GM21576 (cell line): ENCODE measurements at regions not wholly inside any gene's neighbourhood (a gene's known extent, or its start where the extent isn't known, plus 50 kb on each side); places are given as distances from the start of the nearest gene placed in this dataset.

Experiments used
- ATAC-seq: cut with Tn5 transposase; IDR thresholded peaks from one replicate; pipeline ENCODE4 v1.9.1; 2021; ENCODE audit warnings: mild to moderate bottlenecking, moderate library complexity; ENCODE audit not compliant: unreplicated experiment

DNA sequence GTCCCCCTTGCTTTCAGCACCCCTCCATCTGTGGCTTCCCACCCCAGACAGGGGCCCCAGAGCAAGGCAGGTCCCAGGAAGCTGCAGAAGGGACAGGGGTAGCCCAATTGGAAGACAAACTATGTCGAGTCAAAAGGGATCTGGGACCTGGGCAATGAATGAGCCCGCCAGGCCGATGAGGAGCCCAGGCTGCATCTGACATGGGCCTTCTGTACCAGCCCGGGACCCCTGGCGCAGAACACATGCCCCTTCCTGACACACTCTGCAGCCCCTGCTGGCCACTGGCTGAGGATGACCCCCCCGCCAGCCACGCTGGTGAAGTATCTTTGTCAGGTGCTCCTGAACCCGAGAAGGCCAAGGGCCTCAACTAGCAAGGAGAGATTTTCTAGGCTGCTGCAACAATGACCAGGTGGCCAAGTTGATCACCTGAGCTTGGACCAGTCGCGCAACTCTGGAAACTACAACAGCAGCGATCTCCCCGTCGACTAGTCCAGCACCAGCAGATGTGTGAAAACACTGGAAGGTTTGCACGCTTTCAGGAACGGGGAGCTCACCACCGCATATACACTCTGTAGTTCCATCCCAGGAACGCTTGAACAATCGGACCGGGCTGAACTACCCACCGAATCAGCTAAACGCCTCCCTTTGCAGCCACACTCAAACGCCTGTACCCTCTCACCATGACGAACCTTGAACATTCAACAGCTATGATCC is 119.0 kb downstream of the NCOR2 start:
- ATAC-seq = no peak

DNA sequence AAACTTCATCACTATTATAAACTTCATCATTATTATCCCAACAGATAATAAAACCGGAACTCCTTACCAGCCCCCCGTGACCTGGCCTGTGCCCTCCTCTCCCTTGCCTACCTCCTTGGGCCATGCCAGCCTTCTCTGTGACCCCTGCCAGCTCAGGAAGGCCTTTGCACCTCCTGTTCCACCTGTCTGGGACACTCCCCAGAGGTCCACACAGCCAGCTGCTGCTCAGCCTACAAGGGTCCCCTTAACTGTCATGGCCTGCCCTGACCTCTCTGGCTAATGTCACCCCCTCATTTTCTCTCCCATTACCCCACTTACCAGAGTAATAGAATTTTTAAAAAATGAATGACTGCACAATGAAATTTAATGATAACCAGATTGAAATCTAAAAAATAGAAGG is 121.0 kb downstream of the NCOR2 start:
- no peak for ATAC-seq

DNA sequence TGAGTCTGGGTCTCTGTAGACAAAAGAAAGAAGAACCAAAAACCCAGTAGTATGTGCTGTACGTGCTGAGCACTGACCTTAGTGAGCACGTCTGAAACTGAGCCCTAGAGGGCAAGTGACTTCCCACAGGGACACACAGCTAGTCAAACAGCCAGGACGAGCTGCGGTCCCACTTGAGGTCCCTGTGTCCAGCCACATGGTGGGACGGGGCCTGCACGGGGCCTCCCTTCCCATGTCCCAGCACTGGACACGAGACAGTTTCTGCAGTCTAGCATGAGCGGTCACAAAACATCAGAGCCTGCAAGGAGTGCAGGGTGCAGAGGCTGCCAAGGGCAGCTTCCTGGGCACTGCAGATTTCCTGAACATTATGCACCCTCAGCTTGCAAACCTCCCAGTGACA is 121.6 kb downstream of the NCOR2 start:
- no peak for ATAC-seq

DNA sequence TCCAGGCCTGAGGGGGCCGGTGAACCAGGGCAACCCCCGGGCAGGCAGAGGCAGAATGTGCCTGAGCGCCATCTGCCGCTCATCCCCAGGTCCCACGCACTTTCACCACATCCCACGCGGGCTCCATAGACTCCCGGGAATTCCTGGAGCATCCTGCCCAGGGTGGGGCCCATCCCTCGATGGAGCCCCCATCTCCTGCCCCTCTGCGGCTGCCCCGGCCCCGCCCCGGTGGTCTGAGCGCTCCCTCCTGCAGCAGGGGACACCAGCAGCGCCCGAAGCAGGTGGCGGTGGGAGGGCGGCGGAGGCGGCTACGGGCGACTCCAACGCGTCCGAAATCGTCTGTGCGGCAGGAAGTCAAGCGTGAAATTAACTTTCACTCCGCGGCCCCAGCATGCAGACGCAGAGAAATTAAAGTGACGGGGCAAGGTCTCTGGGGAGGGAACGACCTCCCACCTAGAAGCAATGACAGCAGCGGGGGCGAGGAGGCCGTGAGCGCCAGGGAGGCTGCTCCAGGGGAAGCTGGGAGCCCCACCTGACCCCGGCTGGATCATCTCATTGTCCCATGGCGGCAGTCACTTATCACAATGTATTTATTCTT is 122.2 kb downstream of the NCOR2 start:
- no peak for ATAC-seq

DNA sequence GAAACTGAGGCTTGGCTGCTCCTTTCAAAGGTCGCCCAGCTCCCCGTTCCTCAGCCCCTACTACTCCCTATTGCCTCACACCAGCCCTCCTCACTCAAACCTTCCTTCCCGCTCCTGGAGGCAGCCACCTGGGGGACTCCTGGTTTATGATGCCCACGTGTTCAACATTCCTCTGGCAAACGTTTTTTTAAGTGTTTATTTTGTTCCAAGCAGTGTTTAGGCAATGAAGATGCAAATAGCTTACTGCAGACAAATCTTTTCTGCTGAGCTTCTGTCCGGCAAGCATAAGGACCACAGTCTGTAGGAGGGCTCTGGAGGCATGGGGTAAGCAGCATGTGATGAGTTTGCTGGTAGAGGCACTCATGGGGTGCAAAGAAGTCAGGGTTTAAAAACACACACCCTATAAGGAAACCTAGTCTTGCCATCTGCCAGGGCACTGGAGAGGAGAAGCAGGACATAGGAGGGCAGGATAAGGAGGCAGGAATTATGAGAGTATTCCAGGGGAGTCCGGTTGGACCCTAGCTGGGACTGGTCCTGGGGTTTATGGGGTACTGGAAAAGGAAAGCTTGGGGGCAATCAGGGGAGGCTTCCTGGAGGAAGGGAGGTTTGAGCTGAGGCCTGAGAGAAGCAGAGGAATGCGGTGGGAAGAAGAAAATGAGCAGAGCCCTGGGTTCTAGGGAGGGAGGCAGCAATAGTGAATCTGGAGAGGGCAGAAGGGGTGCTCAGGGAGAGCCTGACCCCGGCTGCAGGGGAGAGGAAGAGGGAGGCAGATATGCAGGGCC is 123.3 kb downstream of the NCOR2 start:
- no peak for ATAC-seq

DNA sequence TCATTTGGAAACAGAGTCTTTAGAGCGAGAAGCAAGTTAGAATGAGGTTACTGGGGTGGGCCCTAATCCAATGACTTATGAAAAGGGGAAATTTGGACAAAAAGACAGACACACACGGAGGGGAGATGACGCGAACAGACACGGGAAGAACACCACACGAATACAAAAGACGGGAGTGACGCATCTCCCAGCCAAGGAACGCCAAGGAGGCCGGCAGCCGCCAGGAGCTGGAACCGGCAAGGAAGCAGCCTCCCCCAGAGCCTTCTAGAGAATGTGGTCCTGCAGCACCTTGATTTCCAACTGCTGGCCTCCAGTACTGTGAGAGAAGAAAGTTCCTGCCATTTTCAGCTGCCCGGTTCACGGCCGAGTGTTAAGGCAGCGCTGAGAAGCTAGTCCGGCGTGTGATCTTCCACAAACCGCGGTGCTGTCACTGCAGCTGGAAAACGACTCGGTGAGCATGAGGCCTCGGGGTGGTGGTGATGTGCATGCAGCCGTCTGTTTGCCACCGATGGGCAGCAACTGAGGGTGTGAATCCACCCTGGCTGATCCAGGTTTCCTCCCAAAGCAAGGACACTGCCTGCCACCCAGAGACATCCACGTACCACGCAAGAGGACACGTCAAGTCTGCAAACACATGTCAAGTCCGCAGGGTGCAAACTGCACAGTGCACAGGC is 124.5 kb downstream of the NCOR2 start:
- ATAC-seq = no peak

DNA sequence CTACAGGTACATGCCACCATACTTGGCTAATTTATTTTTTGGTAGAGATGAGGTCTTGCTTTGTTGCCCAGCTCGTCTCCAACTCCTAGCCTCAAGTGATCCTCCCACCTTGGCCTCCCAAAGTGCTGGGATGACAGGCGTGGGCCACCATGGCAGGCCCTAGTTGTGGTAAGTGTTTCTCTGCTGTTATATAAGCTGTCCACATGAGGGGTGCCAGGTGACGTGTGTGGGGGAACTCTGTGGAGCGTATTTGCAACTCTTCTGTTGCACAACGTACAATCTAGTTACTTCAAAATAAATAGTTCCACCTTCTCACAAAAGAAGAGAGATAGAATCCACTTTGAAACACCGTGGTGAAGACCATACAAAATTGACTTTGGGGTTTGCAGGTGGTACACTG is 125.1 kb downstream of the NCOR2 start:
- no peak for ATAC-seq

DNA sequence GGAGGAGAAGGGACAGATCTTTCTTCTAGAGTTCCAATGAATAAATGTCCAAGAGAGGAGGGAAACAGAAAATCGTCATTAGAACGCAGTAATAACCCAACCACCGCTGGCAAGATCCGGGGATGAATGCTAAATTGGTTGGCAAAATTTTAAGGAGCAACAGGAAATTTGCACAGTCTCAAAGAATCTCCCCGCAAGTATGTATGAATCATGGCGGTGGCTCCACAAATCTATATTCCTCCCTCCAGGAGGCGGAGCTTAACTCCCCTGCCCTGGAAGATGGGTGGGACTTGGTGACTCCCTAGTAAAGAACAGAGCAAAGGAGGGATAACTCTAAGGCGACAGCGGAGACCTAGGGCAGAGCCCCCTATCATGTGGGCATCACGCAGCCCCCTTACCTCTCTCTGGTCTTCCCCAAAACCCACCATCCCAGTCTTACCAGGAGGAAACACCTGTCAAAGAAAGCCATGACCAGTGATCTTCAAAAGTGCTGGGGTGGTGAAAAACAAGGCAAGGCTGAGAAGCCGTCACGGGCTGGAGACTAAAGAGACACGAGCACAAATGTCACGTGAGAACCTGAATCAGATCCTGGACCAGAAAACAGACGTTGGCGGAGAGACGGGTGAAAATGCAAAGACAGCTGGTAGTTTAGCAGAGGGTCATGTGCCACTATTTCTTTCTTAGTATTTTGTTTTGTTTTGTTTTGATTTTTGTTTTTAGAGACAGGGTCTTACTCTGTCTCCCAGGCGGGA is 125.8 kb downstream of the NCOR2 start:
- ATAC-seq = no peak

DNA sequence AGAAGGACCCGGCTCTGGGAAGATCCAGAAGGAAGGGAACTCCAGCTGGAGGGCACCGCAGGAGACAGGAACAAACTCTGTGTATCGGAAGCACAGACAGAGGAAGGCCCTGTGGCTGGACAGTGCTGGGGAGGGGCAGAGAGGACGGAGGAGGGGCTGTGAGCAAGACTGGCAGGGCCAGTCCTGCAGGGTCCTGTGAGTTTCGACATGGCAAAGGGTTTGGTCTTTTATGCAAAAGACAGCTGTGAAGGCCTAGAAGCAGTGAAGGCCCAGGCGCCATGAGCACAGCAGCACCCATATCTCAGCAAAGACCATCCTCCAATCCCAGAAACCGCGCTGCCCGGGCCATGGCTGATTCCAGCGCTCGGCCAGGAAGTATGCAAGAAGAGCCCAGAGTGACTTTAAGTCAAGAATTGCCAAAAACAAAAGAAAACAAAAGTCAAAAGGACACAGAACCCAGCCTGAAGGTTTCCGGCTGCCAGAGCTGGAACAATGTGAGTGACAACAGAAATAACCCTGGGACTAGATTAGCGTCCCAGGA is 126.5 kb downstream of the NCOR2 start:
- ATAC-seq = no peak

DNA sequence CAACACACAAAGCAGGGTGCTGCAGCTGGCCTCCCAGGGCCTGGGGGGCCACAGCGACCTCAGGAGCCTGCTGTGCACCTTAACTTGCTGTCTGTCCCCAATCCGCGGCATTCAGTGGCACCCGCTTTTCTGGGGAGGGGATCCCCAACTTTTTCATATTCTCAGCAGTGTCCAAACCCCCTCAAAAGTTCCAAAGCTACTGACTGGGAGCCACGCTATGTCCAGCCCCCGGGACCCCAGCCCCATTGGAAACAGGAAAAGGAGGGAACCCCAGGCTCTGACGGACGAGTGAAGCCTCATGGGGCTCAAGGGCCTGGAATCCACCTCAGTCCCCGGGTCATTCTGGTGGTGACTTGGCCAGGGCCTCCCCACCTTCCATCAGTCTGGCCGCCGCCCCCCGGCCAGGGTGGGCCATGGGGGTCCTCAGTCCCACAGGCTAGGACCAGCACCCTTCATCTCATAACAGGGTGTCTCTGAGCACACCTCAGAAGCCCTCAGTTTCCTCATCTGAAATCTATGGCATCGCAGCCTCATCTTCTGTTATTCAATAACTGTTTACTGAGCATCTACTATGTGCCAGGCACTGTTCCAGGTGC is 127.3 kb downstream of the NCOR2 start:
- no peak for ATAC-seq

DNA sequence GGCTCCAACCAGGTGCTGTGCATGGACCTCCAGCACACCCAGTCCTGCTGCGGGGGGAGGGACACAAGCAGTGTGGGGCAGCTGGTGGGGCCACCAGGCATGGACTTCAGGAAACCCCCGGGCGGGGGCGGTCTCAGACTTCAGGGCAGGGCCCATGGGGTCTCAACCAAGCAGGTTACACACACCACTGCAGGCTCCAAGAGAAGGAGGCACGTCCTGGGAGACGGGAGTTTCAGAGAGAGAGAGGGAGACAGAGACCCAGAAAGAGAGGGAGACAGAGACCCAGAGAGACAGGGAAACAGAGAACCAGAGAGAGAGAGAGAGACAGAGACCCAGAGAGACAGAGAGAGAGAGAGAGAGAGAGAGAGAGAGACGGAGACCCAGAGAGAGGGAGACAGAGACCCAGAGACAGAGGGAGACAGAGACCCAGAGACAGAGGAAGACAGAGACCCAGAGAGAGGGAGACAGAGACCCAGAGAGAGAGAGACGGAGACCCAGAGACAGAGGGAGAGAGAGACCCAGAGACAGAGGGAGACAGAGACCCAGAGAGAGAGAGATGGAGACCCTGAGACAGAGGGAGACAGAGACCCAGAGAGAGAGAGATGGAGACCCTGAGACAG is 128.9 kb downstream of the NCOR2 start:
- ATAC-seq = no peak

DNA sequence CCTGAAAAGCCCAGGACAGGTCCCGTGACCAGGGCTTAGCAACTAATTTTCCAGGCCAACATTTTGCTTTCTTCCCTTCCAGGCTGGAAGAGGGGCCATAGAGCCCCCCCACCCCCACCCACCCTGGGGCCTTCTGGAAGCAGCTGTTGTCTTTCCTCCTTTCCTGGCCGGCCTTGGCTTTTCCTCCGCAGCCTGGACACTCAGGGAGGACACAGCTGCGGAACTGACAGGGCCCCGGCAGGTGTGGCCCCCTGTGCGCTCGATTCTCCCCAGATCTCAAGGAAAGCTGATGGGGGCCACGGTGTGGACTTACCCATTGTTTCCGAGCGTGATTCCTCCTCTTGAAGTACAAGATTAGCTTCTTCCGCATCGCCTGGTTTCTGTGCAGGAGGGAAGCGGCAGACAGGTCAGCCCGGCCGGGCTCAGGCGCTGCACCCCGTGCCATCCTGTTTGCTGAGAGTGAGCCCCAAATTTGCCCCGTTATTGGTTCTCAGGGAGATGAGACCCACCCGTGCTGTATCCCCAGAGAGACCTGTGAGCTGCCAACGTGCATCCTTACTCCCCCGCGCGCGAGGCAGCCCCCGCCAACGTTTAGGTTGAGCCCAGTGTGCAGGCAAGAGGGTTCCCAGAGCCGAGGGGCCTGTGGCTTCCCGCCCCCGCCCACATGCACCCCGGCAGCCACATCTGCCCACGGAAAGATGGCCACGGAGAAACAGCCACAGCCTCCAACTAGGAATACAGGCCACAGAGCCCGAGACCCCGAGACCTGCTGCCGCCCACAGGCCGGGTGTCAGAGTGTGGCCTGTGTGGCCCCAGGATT is 129.6 kb downstream of the NCOR2 start:
- no peak for ATAC-seq

DNA sequence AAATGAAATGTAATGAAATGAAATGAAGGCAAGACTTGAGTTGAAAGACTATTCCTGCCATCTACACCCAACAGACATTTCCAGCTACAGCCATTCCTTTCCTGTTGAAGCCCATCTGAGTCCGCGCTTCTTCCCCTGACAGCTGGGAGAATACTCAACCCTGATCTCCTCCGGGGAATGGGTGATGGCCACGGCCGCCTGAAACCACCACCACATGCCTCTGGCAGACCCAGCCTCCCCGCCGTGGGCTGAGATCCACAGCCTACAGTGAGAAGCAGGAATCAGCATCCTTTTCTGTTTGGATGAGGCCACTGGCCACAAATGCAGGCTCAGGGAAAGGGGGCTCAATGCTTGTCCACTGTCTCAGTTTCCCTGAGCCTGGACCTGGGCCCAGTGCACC is 130.3 kb downstream of the NCOR2 start:
- ATAC-seq = no peak

DNA sequence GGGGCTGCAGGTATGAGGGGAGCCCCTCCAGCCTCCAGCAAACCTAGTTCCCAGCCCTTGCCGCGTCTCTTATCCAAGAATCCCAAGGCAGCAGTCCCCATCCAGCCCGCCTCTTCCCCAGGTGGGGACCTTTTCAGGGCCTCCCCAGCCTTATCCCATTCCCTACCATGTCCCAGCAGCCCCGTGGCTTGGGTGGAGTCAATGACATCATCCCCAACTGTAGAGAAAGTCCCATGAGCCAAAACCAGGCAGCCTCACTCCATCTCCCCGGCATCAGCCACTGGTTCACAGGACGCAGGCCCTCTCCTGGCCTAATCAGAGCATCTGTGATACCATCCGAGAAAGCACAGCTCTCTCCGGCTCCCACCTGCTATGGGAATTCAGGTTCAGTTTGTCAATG is 131.0 kb downstream of the NCOR2 start:
- no peak for ATAC-seq

DNA sequence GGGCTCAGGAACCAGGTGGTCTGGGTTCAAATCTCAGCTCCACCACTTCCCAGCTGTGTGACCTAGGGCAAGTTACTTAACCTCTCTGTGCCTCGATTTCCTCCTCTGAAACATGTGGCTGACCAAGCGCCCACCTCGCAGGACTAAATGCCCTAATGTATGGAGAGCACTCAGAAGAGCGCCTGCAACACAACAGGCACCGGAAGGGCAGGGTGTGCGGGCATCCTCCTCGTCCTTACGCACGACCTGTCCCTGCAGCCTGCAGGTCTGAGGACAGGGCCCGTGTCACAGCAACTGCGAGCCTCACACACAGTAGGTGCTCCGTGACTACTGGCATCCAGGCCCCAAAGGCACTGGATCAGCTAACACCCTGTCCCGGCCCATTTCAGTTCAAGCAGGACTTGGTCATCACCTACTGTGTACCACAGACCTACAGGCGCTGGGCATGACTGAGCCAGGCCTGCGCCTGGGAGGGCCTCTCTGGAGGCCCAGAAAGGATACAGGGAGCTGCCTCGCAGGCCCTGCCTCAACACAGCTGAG is 131.5 kb downstream of the NCOR2 start:
- ATAC-seq = no peak

DNA sequence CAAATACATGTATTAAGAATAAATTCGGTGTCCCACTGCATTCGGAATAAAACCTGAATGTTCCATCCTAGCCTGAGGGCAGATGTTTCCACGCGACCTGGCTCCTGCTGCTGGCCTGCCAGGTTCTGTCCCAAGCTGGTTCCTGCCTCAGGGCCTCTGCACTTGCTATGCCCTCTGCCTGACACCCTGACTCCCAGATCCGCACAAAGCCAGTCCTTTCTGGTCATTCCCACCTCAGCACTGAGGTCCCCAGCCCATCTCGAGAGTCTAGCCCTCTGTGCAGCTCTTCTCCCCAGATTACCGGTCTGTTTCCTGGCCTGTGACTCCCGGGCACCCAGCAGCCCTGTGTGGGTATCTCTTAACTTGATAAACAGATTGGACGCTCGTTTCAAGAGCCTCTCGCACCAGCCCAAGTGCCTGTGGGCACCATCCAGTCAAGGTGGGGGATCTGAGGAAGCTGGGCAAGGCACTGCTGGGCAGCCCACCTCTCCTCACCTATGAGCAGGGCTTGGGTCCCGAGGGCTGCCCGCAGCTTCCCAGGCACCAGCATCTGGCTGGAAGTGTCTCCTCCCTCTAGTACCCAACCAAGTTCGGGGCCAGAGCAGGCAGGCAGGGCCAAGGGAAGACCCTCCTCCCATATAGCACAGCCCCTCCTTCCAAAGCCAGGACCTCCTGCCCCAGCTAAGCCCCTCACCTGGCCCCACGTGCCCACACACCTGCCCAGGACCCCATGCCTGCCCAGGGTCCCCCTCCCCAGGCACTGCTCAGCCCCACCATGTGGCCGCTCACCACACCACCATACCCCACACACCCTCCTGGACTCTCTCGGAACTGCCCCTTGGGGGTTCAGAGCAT is 132.2 kb downstream of the NCOR2 start:
- ATAC-seq = no peak

DNA sequence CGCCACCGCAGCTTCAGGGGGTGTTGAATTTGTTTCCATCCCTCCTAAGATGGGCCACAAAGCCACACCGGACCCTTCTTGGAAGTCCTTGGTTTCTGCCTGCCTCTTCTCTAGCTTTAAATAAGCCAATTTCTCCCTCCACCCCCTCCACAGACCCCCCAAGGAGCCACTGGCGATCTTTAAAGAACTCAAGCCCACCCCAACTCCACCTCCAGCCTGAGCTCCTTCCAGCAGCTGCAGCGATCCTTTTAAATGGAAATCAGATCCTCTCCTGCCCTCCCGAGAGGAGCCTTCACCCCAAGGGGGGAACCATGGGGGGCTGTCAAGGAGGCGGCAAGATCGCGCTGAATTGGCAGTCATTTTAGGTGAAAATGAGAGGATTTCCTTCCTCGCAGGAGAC is 133.1 kb downstream of the NCOR2 start:
- no peak for ATAC-seq

DNA sequence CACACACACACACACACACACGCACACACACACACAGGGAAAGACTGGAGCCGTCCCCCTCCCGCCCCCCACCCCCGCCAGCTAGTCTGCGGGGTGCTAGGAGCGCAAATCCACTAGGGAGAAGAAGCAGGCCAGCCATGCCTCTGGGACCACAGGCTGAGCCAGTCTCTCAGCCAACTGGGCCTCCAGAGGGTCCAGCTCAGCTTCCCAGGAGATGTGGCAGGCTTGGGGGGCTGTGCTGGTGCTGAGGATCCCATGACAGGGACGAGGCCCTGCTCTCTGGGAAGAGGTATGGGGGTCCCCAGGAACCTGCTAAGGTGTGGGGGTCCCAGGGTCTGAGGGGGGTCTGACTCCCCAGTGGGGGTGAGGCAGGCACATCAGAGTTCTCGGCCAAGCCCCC is 133.5 kb downstream of the NCOR2 start:
- ATAC-seq = no peak
